ENCODE measurements at regions not wholly inside any gene's neighbourhood (a gene's known extent, or its start where the extent isn't known, plus 50 kb on each side); places are given as distances from the start of the nearest gene placed in this dataset.

DNA sequence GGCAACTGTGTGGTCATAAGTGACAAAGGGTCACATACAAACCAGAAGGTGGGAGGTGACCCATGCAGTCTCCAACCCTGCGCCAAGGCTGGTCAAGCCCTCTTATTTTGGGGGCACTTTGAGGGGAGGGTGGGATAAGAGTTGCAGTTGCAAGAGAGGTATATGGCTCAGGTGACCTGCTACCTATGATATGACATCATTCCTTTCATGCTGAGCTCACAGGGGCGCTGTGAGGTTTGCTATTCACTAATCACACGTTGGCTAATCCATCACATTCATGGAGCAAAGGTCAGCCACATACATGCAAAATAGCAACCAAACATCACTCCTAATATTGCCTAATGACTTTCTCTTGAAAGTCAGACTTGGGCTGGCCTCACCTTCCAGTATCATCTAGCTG is 72.0 kb upstream of the PAXBP1 start:
- TF ChIP-seq TAF1 (conservative IDR thresholded peaks at IDR 0.05) (no peak), GABPA (IDR thresholded peaks at IDR 0.05 in 1 of 2, conservative IDR thresholded peaks at IDR 0.05 in 1 of 2) (no peak), EGR1 (IDR thresholded peaks at IDR 0.05; ENCODE audit: low read depth in 2 of 2) (no peak), FOXA1 (IDR thresholded peaks at IDR 0.05) (no peak), SP1 (IDR thresholded peaks at IDR 0.05) (no peak)
- TF ChIP-seq, protein P1, sequence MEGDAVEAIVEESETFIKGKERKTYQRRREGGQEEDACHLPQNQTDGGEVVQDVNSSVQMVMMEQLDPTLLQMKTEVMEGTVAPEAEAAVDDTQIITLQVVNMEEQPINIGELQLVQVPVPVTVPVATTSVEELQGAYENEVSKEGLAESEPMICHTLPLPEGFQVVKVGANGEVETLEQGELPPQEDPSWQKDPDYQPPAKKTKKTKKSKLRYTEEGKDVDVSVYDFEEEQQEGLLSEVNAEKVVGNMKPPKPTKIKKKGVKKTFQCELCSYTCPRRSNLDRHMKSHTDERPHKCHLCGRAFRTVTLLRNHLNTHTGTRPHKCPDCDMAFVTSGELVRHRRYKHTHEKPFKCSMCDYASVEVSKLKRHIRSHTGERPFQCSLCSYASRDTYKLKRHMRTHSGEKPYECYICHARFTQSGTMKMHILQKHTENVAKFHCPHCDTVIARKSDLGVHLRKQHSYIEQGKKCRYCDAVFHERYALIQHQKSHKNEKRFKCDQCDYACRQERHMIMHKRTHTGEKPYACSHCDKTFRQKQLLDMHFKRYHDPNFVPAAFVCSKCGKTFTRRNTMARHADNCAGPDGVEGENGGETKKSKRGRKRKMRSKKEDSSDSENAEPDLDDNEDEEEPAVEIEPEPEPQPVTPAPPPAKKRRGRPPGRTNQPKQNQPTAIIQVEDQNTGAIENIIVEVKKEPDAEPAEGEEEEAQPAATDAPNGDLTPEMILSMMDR (IDR thresholded peaks at IDR 0.05; ENCODE audit: low read depth, low read length, missing input control) = no peak
- TF ChIP-seq, protein P2, sequence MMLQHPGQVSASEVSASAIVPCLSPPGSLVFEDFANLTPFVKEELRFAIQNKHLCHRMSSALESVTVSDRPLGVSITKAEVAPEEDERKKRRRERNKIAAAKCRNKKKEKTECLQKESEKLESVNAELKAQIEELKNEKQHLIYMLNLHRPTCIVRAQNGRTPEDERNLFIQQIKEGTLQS (IDR thresholded peaks at IDR 0.05) = no peak
